Nephron progenitor cell (in vitro differentiated cells): ENCODE measurements at regions not wholly inside any gene's neighbourhood (a gene's known extent, or its start where the extent isn't known, plus 50 kb on each side); places are given as distances from the start of the nearest gene placed in this dataset.
"Not testable (repeated sequence)": the region's sequence is repeated elsewhere in the genome, so short reads cannot be mapped to it uniquely, and the experiment has no call there.

ENCODE experiments used
- DNase-seq: peaks from one replicate; pipeline ENCODE4 v3.0.0; 2021
- H3K27ac Mint-ChIP-seq: 2 replicates; pipeline ENCODE4 v1.8.0; 2021; ENCODE audit warnings: mild to moderate bottlenecking, moderate library complexity, mixed read lengths
- H3K27me3 Mint-ChIP-seq: 2 replicates; pipeline ENCODE4 v1.8.0; 2021; ENCODE audit warnings: mild to moderate bottlenecking, low read depth, mixed read lengths; ENCODE audit not compliant: poor library complexity
- H3K36me3 Mint-ChIP-seq: 2 replicates; pipeline ENCODE4 v1.8.0; 2021; ENCODE audit warnings: low read depth, mixed read lengths
- H3K4me1 Mint-ChIP-seq: 2 replicates; pipeline ENCODE4 v1.8.0; 2021; ENCODE audit warnings: mixed read lengths
- H3K4me3 Mint-ChIP-seq: 2 replicates; pipeline ENCODE4 v1.8.0; 2021; ENCODE audit warnings: mild to moderate bottlenecking, moderate library complexity, mixed read lengths
- H3K9me3 Mint-ChIP-seq: 2 replicates; pipeline ENCODE4 v1.8.0; 2021; ENCODE audit warnings: mild to moderate bottlenecking, moderate library complexity, mixed read lengths
- CTCF ChIP-seq: fragments of 200-600 bp; sonication (generic); IDR thresholded peaks from 2 replicates; pipeline ENCODE4 v1.5.0; 2021; ENCODE audit warnings: antibody characterized with exemption

GRCh38 chr15:61339516-61339915, 110.4 kb upstream of the RORA start:
- TF ChIP-seq CTCF: no peak

GRCh38 chr15:61337541-61337940, 108.4 kb upstream of the RORA start:
- Mint-ChIP-seq H3K36me3 (no peaks in the 10 kb centered on the region), H3K9me3 (peaks cover 14% of the 10 kb centered on the region), H3K4me1 (peaks cover 12% of the 10 kb centered on the region), H3K27me3 (peaks cover 6% of the 10 kb centered on the region), H3K4me3 (no peak overlapping the region), H3K27ac (peak overlapping the region; percentile 34)
- no peak for TF ChIP-seq CTCF
- DNase-seq: no peak

More at GRCh38 chr15:61339516-61339915, 110.4 kb upstream of the RORA start:
- H3K4me3 Mint-ChIP-seq: no peak overlapping the region
- H3K27me3 Mint-ChIP-seq: peaks cover 10% of the 10 kb centered on the region
- peaks cover 27% of the 10 kb centered on the region for H3K9me3 Mint-ChIP-seq
- H3K36me3 Mint-ChIP-seq: no peaks in the 10 kb centered on the region
- H3K27ac Mint-ChIP-seq: no peak overlapping the region
- no peak for DNase-seq
- peaks cover 12% of the 10 kb centered on the region for H3K4me1 Mint-ChIP-seq

DNA sequence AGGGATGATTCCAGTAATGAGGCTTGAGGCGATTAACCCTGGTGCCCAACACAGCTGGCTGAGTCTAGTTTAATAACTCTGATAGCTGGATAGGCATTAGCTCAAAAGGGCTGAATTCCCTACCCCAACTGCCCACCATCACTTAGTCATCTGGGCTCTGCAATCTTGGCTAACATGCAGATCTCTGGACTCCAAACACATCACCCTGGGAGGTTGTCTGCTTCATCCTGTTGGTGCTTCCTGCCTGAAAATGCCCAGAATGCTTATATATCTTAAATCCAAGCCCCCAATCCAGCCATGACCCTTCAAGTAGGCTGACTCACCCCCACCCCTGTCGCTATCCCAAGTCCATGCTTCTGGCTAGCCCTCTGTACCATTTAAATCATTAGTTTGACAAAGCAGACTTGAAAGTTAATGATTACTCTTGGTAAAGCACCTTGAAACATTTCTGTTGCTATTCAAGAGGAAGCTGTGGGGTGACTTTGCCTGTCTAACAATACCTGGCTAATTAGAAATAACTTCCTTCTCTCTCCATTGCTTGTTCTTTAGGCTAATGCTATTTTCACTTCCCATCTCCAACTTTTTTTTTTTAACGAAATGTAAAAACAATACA, 107.0 kb upstream of the RORA start:
- Mint-ChIP-seq H3K27ac (no peak overlapping the region), H3K36me3 (no peaks in the 10 kb centered on the region), H3K4me1 (peaks cover 12% of the 10 kb centered on the region), H3K4me3 (no peak overlapping the region), H3K9me3 (peaks cover 10% of the 10 kb centered on the region), H3K27me3 (peaks cover 2% of the 10 kb centered on the region)
- no peak for DNase-seq
- TF ChIP-seq CTCF: no peak

GRCh38 chr15:61334714-61335113, 105.6 kb upstream of the RORA start:
- not testable (repeated sequence) for H3K27ac Mint-ChIP-seq, H3K4me3 Mint-ChIP-seq, DNase-seq, H3K9me3 Mint-ChIP-seq, H3K27me3 Mint-ChIP-seq, H3K36me3 Mint-ChIP-seq
- peaks cover 12% of the 10 kb centered on the region for H3K4me1 Mint-ChIP-seq

- no peak overlapping the region for H3K4me3 Mint-ChIP-seq
- H3K9me3 Mint-ChIP-seq: peaks cover 10% of the 10 kb centered on the region
- DNase-seq: no peak
- H3K27me3 Mint-ChIP-seq: peaks cover 3% of the 10 kb centered on the region
- H3K36me3 Mint-ChIP-seq: no peaks in the 10 kb centered on the region
- H3K4me1 Mint-ChIP-seq: no peaks in the 10 kb centered on the region
- no peak for TF ChIP-seq CTCF
- H3K27ac Mint-ChIP-seq: no peak overlapping the region
Measured at GRCh38 chr15:61331019-61331418, 101.9 kb upstream of the RORA start.

GRCh38 chr15:61327019-61327631, 98.0 kb upstream of the RORA start:
- no peak overlapping the region for H3K27ac Mint-ChIP-seq

More at GRCh38 chr15:61327019-61327631, 98.0 kb upstream of the RORA start:
- peaks cover 7% of the 10 kb centered on the region for H3K27me3 Mint-ChIP-seq
- H3K4me1 Mint-ChIP-seq: no peaks in the 10 kb centered on the region
- DNase-seq: no peak
- no peaks in the 10 kb centered on the region for H3K9me3 Mint-ChIP-seq
- H3K36me3 Mint-ChIP-seq: no peaks in the 10 kb centered on the region
- TF ChIP-seq CTCF: no peak
- H3K4me3 Mint-ChIP-seq: no peak overlapping the region
